Glutamatergic neuron (in vitro differentiated cells): ENCODE measurements at regions not wholly inside any gene's neighbourhood (a gene's known extent, or its start where the extent isn't known, plus 50 kb on each side); places are given as distances from the start of the nearest gene placed in this dataset.

ENCODE experiments used
- DNase-seq: peaks from one replicate; pipeline ENCODE4 v3.0.0; 2022
- H3K27ac Mint-ChIP-seq: one replicate; pipeline ENCODE4 v1.8.0; 2020; ENCODE audit warnings: mild to moderate bottlenecking, mixed read lengths, inconsistent platforms; ENCODE audit not compliant: unreplicated experiment
- H3K27me3 Mint-ChIP-seq: one replicate; pipeline ENCODE4 v1.8.0; 2020; ENCODE audit warnings: mild to moderate bottlenecking, moderate library complexity, mixed read lengths, inconsistent platforms; ENCODE audit not compliant: unreplicated experiment
- H3K36me3 Mint-ChIP-seq: one replicate; pipeline ENCODE4 v1.8.0; 2020; ENCODE audit warnings: mild to moderate bottlenecking, mixed read lengths, inconsistent platforms; ENCODE audit not compliant: unreplicated experiment
- H3K4me1 Mint-ChIP-seq: one replicate; pipeline ENCODE4 v1.8.0; 2020; ENCODE audit warnings: mild to moderate bottlenecking, low read depth, mixed read lengths, inconsistent platforms; ENCODE audit not compliant: unreplicated experiment
- H3K4me3 Mint-ChIP-seq: one replicate; pipeline ENCODE4 v1.8.0; 2020; ENCODE audit warnings: mild to moderate bottlenecking, mixed read lengths, inconsistent platforms; ENCODE audit not compliant: unreplicated experiment
- H3K9me3 Mint-ChIP-seq: one replicate; pipeline ENCODE4 v1.8.0; 2020; ENCODE audit warnings: mild to moderate bottlenecking, moderate library complexity, mixed read lengths, inconsistent platforms; ENCODE audit not compliant: unreplicated experiment
- CTCF ChIP-seq: fragments of 200-600 bp; sonication (generic); IDR thresholded peaks from one replicate; pipeline ENCODE4 v1.5.0; 2021; ENCODE audit not compliant: partially characterized antibody, unreplicated experiment

- Mint-ChIP-seq H3K4me3 (no peak overlapping the region), H3K9me3 (no peaks in the 10 kb centered on the region), H3K27me3 (no peaks in the 10 kb centered on the region), H3K36me3 (no peaks in the 10 kb centered on the region), H3K27ac (no peak overlapping the region), H3K4me1 (no peaks in the 10 kb centered on the region)
- DNase-seq, result no peak
- no peak for TF ChIP-seq CTCF
Observed at GRCh38 chr14:26738571-26738970, 140.7 kb upstream of the NOVA1 start.

GRCh38 chr14:26741711-26742212 lies 143.9 kb upstream of the NOVA1 start:
- no peaks in the 10 kb centered on the region for H3K4me1 Mint-ChIP-seq
- no peaks in the 10 kb centered on the region for H3K27me3 Mint-ChIP-seq
- no peak overlapping the region for H3K4me3 Mint-ChIP-seq
- no peak overlapping the region for H3K27ac Mint-ChIP-seq
- no peaks in the 10 kb centered on the region for H3K36me3 Mint-ChIP-seq
- H3K9me3 Mint-ChIP-seq, result no peaks in the 10 kb centered on the region
- DNase-seq, result no peak
- TF ChIP-seq CTCF, result no peak

GRCh38 chr14:26743284-26743683 lies 145.5 kb upstream of the NOVA1 start:
- no peaks in the 10 kb centered on the region for H3K36me3 Mint-ChIP-seq
- no peaks in the 10 kb centered on the region for H3K9me3 Mint-ChIP-seq
- no peak overlapping the region for H3K27ac Mint-ChIP-seq
- no peak for TF ChIP-seq CTCF
- no peaks in the 10 kb centered on the region for H3K4me1 Mint-ChIP-seq
- H3K4me3 Mint-ChIP-seq, result no peak overlapping the region
- DNase-seq, result no peak
- H3K27me3 Mint-ChIP-seq, result no peaks in the 10 kb centered on the region

GRCh38 chr14:26744903-26745302 lies 147.1 kb upstream of the NOVA1 start:
- H3K27me3 Mint-ChIP-seq, result no peaks in the 10 kb centered on the region
- H3K36me3 Mint-ChIP-seq, result no peaks in the 10 kb centered on the region
- H3K4me3 Mint-ChIP-seq, result no peak overlapping the region
- no peaks in the 10 kb centered on the region for H3K9me3 Mint-ChIP-seq
- TF ChIP-seq CTCF, result no peak
- DNase-seq, result no peak
- no peak overlapping the region for H3K27ac Mint-ChIP-seq
- H3K4me1 Mint-ChIP-seq, result no peaks in the 10 kb centered on the region

- TF ChIP-seq CTCF, result no peak
- peaks cover 12% of the 10 kb centered on the region for H3K4me1 Mint-ChIP-seq
- no peak overlapping the region for H3K4me3 Mint-ChIP-seq
- H3K36me3 Mint-ChIP-seq, result no peaks in the 10 kb centered on the region
- no peak for DNase-seq
- no peak overlapping the region for H3K27ac Mint-ChIP-seq
- H3K27me3 Mint-ChIP-seq, result no peaks in the 10 kb centered on the region
- no peaks in the 10 kb centered on the region for H3K9me3 Mint-ChIP-seq
Observed at GRCh38 chr14:26761532-26761931, 163.7 kb upstream of the NOVA1 start.
